ENCODE measurements at regions not wholly inside any gene's neighbourhood (a gene's known extent, or its start where the extent isn't known, plus 50 kb on each side); places are given as distances from the start of the nearest gene placed in this dataset.

DNA sequence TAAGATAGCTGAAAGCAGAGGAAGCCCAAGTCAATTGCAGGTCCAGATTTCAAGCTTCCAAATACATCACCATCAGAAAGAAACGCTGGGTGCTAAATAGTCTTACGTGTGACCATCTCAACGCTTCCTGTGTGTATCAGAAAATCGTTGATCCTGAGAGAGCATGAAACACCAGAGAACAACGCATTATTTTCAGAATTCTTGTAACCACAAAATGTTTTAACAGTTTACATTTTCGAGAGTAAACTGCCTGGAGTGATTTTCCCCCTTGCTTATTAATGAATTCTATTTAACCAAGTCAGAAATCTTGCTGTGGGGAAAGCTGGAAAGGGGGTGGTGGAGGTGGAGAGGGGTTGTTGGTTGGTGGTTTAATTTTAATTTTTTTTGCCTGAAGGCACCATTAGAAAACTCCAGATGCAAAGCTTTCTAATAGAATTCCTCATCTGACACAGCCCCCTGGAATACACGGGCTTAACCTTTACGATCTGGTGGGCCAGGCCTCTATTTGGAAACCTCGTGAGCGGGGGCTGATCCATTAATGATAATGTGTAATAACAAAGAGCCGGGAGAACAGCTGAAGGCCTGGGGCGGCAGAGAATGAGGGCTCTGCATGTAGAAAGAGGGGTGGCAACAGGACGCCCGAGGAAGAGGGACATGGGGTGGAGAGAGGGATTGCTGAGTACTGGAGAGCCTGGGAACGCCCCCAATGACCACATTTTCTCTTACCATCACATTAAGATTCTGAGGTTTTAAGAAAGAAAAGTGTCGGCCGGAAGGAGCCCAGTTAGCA lies 124.5 kb upstream of the NFIB start:
- H3K36me3 ChIP-seq (ENCODE audit: insufficient read depth, insufficient read length, low read length): no peaks in the 10 kb centered on the region
- no peak overlapping the region for H3K9ac ChIP-seq (ENCODE audit: insufficient read length, low read depth)
- no peaks in the 10 kb centered on the region for H3K4me1 ChIP-seq (ENCODE audit: insufficient read depth, insufficient read length)
- H3K9me3 ChIP-seq (ENCODE audit: insufficient read depth, low read length): no peaks in the 10 kb centered on the region
- H3K27me3 ChIP-seq (ENCODE audit: insufficient read depth, insufficient read length): no peaks in the 10 kb centered on the region
- H3K4me3 ChIP-seq (ENCODE audit: insufficient read length, low read depth): no peak overlapping the region
- TF ChIP-seq ZNF274 (IDR thresholded peaks at IDR 0.05; ENCODE audit: low read depth, low read length) (no peak), SUZ12 (IDR thresholded peaks at IDR 0.05; ENCODE audit: extremely low read depth, insufficient read depth, insufficient read length) (no peak), YY1 (IDR thresholded peaks at IDR 0.05; ENCODE audit: insufficient read depth, insufficient read length) (no peak)
- DNase-seq (ENCODE audit: low read depth, low spot score): no peak

DNA sequence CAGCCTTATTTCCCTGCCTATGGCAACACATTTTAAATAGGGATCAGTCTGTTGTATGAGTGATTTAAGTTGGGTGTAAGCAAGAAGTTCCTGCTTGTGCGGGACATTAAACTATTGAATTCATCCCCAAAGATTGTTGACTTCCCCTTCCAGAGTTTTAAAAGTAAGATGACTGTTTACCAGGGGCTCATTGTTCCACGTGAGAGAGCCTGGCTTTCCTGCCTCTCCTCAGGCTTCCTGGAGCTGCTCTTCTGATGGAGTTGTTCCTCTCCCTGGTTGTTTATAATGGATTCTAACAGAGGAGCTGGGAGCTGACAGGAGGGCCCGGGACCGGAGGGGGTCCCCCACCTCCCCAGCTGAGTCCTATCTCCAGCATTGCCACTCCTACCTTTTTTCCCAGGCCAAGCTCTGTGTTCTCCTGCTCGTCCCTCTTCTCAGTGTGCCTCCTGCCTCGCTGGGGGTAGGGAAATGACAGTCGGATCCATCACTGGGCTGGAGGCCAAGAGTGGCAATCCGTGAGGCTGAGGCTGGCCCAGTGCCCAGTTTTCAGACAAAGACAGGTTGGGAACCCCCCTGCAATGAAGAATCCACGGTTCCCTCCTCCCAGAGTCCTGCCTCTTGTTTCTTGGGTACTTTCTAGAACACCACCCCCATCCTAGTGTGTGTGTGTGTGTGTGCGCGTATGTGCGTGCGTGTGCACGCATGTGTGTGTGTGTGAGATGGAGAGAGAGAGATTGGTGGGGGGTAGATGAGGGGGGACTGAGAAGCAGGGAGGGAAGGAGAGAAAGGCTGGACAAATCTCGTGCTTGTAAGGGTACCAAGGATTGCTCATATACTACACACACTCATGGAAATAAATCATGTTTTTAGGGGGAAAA lies 123.7 kb upstream of the NFIB start:
- H3K9ac ChIP-seq (ENCODE audit: insufficient read length, low read depth): no peak overlapping the region
- H3K9me3 ChIP-seq (ENCODE audit: insufficient read depth, low read length): no peaks in the 10 kb centered on the region
- H3K4me3 ChIP-seq (ENCODE audit: insufficient read length, low read depth): no peak overlapping the region
- no peaks in the 10 kb centered on the region for H3K4me1 ChIP-seq (ENCODE audit: insufficient read depth, insufficient read length)
- H3K27me3 ChIP-seq (ENCODE audit: insufficient read depth, insufficient read length): no peaks in the 10 kb centered on the region
- H3K36me3 ChIP-seq (ENCODE audit: insufficient read depth, insufficient read length, low read length): no peaks in the 10 kb centered on the region
- no peak for TF ChIP-seq ZNF274 (IDR thresholded peaks at IDR 0.05; ENCODE audit: low read depth, low read length)
- TF ChIP-seq SUZ12 (IDR thresholded peaks at IDR 0.05; ENCODE audit: extremely low read depth, insufficient read depth, insufficient read length): no peak
- TF ChIP-seq YY1 (IDR thresholded peaks at IDR 0.05; ENCODE audit: insufficient read depth, insufficient read length): no peak
- DNase-seq (ENCODE audit: low read depth, low spot score): no peak

DNA sequence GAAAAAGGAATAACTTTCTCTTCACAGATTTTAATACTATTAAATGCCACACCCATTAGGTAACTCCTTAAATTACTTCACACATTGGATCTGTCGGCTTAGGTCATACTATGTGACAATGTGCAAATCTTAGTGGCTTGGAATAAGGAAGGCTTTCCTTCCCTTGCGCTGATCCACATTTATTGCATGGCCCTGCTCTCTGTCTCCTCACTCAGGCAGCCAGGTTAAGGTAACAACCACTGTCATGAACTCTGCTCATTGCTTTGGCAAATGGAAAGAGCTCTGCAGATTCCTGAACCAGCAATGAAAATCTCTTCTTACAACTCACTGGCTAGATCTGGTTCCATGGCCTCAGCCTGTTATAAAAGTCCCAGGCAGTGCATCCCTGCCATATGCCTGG lies 121.9 kb upstream of the NFIB start:
- Histone ChIP-seq H3K27me3 (ENCODE audit: insufficient read depth, insufficient read length) (no peaks in the 10 kb centered on the region), H3K36me3 (ENCODE audit: insufficient read depth, insufficient read length, low read length) (no peaks in the 10 kb centered on the region), H3K4me1 (ENCODE audit: insufficient read depth, insufficient read length) (no peaks in the 10 kb centered on the region), H3K4me3 (ENCODE audit: insufficient read length, low read depth) (no peak overlapping the region), H3K9ac (ENCODE audit: insufficient read length, low read depth) (no peak overlapping the region), H3K9me3 (ENCODE audit: insufficient read depth, low read length) (peaks cover 13% of the 10 kb centered on the region; the same call in 1 of the 2 replicates)
- DNase-seq (ENCODE audit: low read depth, low spot score): no peak
- no peak for TF ChIP-seq YY1 (IDR thresholded peaks at IDR 0.05; ENCODE audit: insufficient read depth, insufficient read length)
- TF ChIP-seq ZNF274 (IDR thresholded peaks at IDR 0.05; ENCODE audit: low read depth, low read length): no peak
- TF ChIP-seq SUZ12 (IDR thresholded peaks at IDR 0.05; ENCODE audit: extremely low read depth, insufficient read depth, insufficient read length): no peak

DNA sequence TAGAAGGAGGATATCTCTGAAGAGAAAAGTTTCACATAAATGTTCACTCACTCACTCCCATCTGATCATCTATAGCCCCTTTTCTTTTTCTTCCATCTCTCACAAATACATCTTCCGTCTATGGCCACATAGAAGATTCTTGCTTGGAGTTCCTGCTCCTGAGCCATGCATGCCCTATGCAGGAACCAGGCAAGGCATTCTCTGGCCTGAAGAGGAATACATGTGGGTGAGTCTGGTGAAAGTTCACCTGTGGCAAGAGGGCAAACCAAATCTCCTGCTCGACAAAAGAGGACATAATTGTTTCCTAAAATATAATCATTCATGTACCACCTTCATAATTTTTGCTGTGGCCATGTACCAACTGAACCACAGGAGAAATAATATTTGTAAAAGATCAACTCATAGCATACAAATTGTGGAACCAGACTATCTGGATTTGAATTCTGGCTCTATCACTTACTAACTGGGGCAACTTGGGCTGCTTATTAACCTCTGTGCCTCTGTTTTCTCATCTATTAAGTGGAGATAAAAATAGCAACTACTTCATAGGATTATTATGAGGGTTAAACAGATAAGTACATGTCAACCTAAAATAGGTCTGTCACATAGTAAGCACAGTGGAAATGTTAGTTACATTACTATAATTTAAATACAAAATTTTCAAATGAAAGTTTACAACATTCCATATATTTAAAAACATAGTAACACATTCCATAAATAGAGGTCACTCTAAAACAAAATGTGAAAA lies 121.2 kb upstream of the NFIB start:
- peaks cover 13% of the 10 kb centered on the region; the same call in 1 of the 2 replicates for H3K9me3 ChIP-seq (ENCODE audit: insufficient read depth, low read length)

DNA sequence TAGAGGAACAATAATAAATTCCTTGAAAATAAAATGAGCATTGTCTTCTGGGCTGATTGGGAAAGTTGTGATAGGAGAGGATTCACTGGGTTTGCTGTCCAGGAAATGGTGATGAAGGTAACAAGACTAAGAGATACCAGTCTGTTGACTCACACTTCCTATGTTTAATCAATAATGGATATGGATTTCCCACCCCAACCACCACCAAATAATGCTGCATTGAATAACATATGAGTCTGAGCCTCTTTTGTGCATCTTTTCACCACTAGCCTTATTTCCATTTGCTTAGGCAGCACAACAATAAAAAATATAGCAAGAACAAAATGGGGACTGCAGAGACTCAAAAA lies 120.2 kb upstream of the NFIB start:
- Histone ChIP-seq H3K9me3 (ENCODE audit: insufficient read depth, low read length) (peaks cover 13% of the 10 kb centered on the region; the same call in 1 of the 2 replicates), H3K9ac (ENCODE audit: insufficient read length, low read depth) (no peak overlapping the region), H3K4me1 (ENCODE audit: insufficient read depth, insufficient read length) (no peaks in the 10 kb centered on the region), H3K4me3 (ENCODE audit: insufficient read length, low read depth) (no peak overlapping the region), H3K27me3 (ENCODE audit: insufficient read depth, insufficient read length) (no peaks in the 10 kb centered on the region), H3K36me3 (ENCODE audit: insufficient read depth, insufficient read length, low read length) (no peaks in the 10 kb centered on the region)
- TF ChIP-seq SUZ12 (IDR thresholded peaks at IDR 0.05; ENCODE audit: extremely low read depth, insufficient read depth, insufficient read length): no peak
- TF ChIP-seq YY1 (IDR thresholded peaks at IDR 0.05; ENCODE audit: insufficient read depth, insufficient read length): no peak
- no peak for TF ChIP-seq ZNF274 (IDR thresholded peaks at IDR 0.05; ENCODE audit: low read depth, low read length)
- no peak for DNase-seq (ENCODE audit: low read depth, low spot score)

More for the DNA sequence above, 121.2 kb upstream of the NFIB start:
- Histone ChIP-seq H3K27me3 (ENCODE audit: insufficient read depth, insufficient read length) (no peaks in the 10 kb centered on the region), H3K9ac (ENCODE audit: insufficient read length, low read depth) (no peak overlapping the region), H3K4me1 (ENCODE audit: insufficient read depth, insufficient read length) (no peaks in the 10 kb centered on the region), H3K4me3 (ENCODE audit: insufficient read length, low read depth) (no peak overlapping the region), H3K36me3 (ENCODE audit: insufficient read depth, insufficient read length, low read length) (no peaks in the 10 kb centered on the region)
- TF ChIP-seq YY1 (IDR thresholded peaks at IDR 0.05; ENCODE audit: insufficient read depth, insufficient read length) (no peak), ZNF274 (IDR thresholded peaks at IDR 0.05; ENCODE audit: low read depth, low read length) (no peak), SUZ12 (IDR thresholded peaks at IDR 0.05; ENCODE audit: extremely low read depth, insufficient read depth, insufficient read length) (no peak)
- DNase-seq (ENCODE audit: low read depth, low spot score): no peak

DNA sequence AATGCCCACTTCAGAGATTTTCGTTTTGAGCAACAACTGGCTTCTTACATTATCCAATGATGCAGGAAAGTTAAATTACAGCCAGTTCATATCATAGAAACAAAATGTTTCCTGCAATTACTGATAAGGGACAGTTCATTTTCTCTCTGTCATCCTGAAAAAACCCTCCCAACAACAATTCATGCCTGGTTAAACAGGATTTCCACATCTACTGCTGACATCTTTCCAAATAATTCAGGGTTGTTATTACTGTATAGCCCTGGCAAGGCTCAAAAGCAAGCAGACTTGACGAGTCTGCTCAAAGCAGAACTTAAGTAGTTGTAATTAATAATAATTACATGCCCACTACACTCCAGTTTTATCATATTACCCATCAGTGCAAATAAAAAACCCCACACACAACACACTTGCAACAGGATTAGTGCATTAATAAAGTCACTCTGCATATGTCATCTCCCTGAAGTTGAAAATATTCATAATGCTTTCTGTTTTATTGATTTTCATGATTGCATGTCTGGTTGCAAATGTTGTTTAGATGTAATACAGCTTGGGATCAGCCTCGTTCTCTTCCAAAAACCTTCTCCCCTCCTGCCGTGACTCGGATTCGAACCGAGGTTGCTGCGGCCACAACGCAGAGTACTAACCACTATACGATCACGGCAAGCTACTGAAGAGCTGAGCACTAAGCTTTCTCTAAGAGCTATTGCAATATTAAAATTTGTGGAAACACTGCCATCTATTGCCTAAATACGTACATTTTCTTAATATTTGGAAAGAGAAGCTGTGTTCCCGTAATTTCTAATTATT lies 119.6 kb upstream of the NFIB start:
- Histone ChIP-seq H3K9ac (ENCODE audit: insufficient read length, low read depth) (no peak overlapping the region), H3K4me3 (ENCODE audit: insufficient read length, low read depth) (no peak overlapping the region), H3K36me3 (ENCODE audit: insufficient read depth, insufficient read length, low read length) (no peaks in the 10 kb centered on the region), H3K9me3 (ENCODE audit: insufficient read depth, low read length) (peaks cover 13% of the 10 kb centered on the region; the same call in 1 of the 2 replicates), H3K27me3 (ENCODE audit: insufficient read depth, insufficient read length) (no peaks in the 10 kb centered on the region), H3K4me1 (ENCODE audit: insufficient read depth, insufficient read length) (no peaks in the 10 kb centered on the region)
- DNase-seq (ENCODE audit: low read depth, low spot score): no peak
- TF ChIP-seq YY1 (IDR thresholded peaks at IDR 0.05; ENCODE audit: insufficient read depth, insufficient read length) (no peak), SUZ12 (IDR thresholded peaks at IDR 0.05; ENCODE audit: extremely low read depth, insufficient read depth, insufficient read length) (no peak), ZNF274 (IDR thresholded peaks at IDR 0.05; ENCODE audit: low read depth, low read length) (no peak)

All from NT2/D1 (cell line).